Panc1 (cell line): ENCODE measurements at regions not wholly inside any gene's neighbourhood (a gene's known extent, or its start where the extent isn't known, plus 50 kb on each side); places are given as distances from the start of the nearest gene placed in this dataset.

ENCODE experiments used
- ATAC-seq: fragments of 200-7000 bp; cut with Tn5 transposase; 2 replicates; pipeline ENCODE4 v1.9.1; 2020; ENCODE audit warnings: mild to moderate bottlenecking, moderate library complexity
- BruUV-seq: library from RNA; stranded (reverse); fragments of 400-500 nt; replicated peaks from 2 replicates; lab custom pipeline; 2021; lab: Mats Ljungman, UMichigan
- CTCF ChIA-PET: fragments of 300-600 bp; sonication (Branson Sonifier 250); formaldehyde crosslinking; loops from one replicate; lab custom pipeline; 2022; ENCODE audit warnings: antibody characterized with exemption; lab: Charles Lee
- POLR2A ChIA-PET: fragments of 300-600 bp; sonication (Branson Sonifier 250); formaldehyde crosslinking; loops from one replicate; lab custom pipeline; 2022; ENCODE audit warnings: antibody characterized with exemption; lab: Charles Lee
- DNase-seq: peaks from one replicate; pipeline ENCODE4 v3.0.0-alpha.2; 2010; ENCODE audit warnings: low read depth, low spot score
- H3K27ac ChIP-seq: 2 replicates; pipeline ENCODE4 v1.5.1; 2011; ENCODE audit warnings: mild to moderate bottlenecking, low read length, inconsistent platforms
- H3K27me3 ChIP-seq: fragments of 200-500 bp; sonication (Bioruptor generic); 2 replicates; pipeline ENCODE4 v1.6.0; 2014; ENCODE audit warnings: low read length, inconsistent platforms; ENCODE audit not compliant: control insufficient read depth, insufficient read depth
- H3K36me3 ChIP-seq: fragments of 200-500 bp; sonication (Bioruptor generic); 2 replicates; pipeline ENCODE4 v1.5.1; 2014; ENCODE audit warnings: inconsistent platforms, mild to moderate bottlenecking, low read length, moderate library complexity; ENCODE audit not compliant: control insufficient read depth, insufficient read depth
- H3K4me1 ChIP-seq: 2 replicates; pipeline ENCODE4 v1.5.1; 2011; ENCODE audit warnings: inconsistent platforms, mild to moderate bottlenecking, low read length, moderate library complexity; ENCODE audit not compliant: control insufficient read depth, insufficient read depth
- H3K4me3 ChIP-seq, 2 experiments: 2 replicates each; pipeline ENCODE4 v1.5.1; 2011 to 2012; ENCODE audit warnings: low read depth in 2 of 2, low read length in 2 of 2, mild to moderate bottlenecking in 2 of 2, inconsistent platforms in 1 of 2, moderate library complexity in 1 of 2
- H3K9me3 ChIP-seq: fragments of 200-500 bp; sonication (Bioruptor generic); 2 replicates; pipeline ENCODE4 v1.5.1; 2014; ENCODE audit warnings: low read depth, mild to moderate bottlenecking, inconsistent platforms, low read length, moderate library complexity; ENCODE audit not compliant: control insufficient read depth, insufficient read depth
- POLR2AphosphoS5 ChIP-seq: IDR thresholded peaks from 2 replicates; pipeline ENCODE4 v1.6.1; 2012; ENCODE audit warnings: mild to moderate bottlenecking, low read depth, low read length, moderate library complexity
- SIN3A ChIP-seq: IDR thresholded peaks from 2 replicates; pipeline ENCODE4 v1.6.1; 2012; ENCODE audit warnings: low read depth, mild to moderate bottlenecking, low read length, moderate library complexity, borderline replicate concordance; ENCODE audit not compliant: insufficient read depth
- TCF7L2 ChIP-seq: IDR thresholded peaks from 2 replicates; pipeline ENCODE4 v1.6.1; 2011; ENCODE audit warnings: mild to moderate bottlenecking, low read depth, low read length, inconsistent platforms
- in situ Hi-C: cut with HindIII; loops from 2 replicates; pipeline ENCODE4 v1.10.0; 2016; ENCODE audit warnings: low sequenced_read_pairs, low pct_unique_long_range_greater_than_20kb
- intact Hi-C: fragments of 100-400 bp; cut with micrococcal nuclease; formaldehyde crosslinking; loops from one replicate; pipeline ENCODE4 v1.10.0; 2022; ENCODE audit not compliant: unreplicated experiment
- TF ChIP-seq, protein P1 (sequence below): fragments of 450-650 bp; IDR thresholded peaks from 2 replicates; pipeline ENCODE4 v1.5.1; 2017; ENCODE audit warnings: mild to moderate bottlenecking
- TF ChIP-seq, protein P2 (sequence below), 2 experiments: IDR thresholded peaks; 2 replicates each; pipeline ENCODE4 v1.6.1; 2011 to 2012; ENCODE audit warnings: low read depth in 2 of 2, control low read depth in 1 of 2, low read length in 1 of 2, mild to moderate bottlenecking in 1 of 2, moderate library complexity in 1 of 2; ENCODE audit not compliant: insufficient read depth in 1 of 2

DNA sequence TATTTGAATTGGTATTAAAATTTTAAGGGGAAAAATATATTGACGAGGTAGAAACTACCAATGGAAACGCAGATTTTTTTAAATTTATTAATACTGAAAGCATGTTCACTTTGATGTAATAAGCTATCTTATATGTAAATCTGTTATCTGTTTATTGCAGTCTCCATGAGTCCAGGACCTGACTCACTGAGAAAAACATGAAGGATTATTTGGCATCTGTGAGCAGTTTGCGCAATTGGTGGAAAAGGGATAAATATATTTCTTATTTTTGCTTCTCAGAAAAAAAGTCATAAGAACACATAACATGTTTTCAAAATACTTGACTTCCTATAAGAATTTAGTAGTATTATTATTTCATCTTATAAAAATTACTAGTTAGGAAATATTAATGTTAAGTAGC is 561.4 kb downstream of the ADCYAP1 start:
- BruUV-seq: no TSS peak
- no peaks in the 10 kb centered on the region for H3K27me3 ChIP-seq
- no peak overlapping the region for H3K27ac ChIP-seq
- no peaks in the 10 kb centered on the region for H3K36me3 ChIP-seq
- no peaks in the 10 kb centered on the region for H3K4me1 ChIP-seq
- no peaks in the 10 kb centered on the region for H3K9me3 ChIP-seq
- CTCF ChIA-PET: no interaction called here
- TF ChIP-seq, protein P1, sequence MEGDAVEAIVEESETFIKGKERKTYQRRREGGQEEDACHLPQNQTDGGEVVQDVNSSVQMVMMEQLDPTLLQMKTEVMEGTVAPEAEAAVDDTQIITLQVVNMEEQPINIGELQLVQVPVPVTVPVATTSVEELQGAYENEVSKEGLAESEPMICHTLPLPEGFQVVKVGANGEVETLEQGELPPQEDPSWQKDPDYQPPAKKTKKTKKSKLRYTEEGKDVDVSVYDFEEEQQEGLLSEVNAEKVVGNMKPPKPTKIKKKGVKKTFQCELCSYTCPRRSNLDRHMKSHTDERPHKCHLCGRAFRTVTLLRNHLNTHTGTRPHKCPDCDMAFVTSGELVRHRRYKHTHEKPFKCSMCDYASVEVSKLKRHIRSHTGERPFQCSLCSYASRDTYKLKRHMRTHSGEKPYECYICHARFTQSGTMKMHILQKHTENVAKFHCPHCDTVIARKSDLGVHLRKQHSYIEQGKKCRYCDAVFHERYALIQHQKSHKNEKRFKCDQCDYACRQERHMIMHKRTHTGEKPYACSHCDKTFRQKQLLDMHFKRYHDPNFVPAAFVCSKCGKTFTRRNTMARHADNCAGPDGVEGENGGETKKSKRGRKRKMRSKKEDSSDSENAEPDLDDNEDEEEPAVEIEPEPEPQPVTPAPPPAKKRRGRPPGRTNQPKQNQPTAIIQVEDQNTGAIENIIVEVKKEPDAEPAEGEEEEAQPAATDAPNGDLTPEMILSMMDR: no peak
- TF ChIP-seq, protein P2, sequence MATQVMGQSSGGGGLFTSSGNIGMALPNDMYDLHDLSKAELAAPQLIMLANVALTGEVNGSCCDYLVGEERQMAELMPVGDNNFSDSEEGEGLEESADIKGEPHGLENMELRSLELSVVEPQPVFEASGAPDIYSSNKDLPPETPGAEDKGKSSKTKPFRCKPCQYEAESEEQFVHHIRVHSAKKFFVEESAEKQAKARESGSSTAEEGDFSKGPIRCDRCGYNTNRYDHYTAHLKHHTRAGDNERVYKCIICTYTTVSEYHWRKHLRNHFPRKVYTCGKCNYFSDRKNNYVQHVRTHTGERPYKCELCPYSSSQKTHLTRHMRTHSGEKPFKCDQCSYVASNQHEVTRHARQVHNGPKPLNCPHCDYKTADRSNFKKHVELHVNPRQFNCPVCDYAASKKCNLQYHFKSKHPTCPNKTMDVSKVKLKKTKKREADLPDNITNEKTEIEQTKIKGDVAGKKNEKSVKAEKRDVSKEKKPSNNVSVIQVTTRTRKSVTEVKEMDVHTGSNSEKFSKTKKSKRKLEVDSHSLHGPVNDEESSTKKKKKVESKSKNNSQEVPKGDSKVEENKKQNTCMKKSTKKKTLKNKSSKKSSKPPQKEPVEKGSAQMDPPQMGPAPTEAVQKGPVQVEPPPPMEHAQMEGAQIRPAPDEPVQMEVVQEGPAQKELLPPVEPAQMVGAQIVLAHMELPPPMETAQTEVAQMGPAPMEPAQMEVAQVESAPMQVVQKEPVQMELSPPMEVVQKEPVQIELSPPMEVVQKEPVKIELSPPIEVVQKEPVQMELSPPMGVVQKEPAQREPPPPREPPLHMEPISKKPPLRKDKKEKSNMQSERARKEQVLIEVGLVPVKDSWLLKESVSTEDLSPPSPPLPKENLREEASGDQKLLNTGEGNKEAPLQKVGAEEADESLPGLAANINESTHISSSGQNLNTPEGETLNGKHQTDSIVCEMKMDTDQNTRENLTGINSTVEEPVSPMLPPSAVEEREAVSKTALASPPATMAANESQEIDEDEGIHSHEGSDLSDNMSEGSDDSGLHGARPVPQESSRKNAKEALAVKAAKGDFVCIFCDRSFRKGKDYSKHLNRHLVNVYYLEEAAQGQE (IDR thresholded peaks at IDR 0.05; ENCODE audit: insufficient read depth in 1 of 2, low read depth in 2 of 2, low read length in 1 of 2): no peak
- TF ChIP-seq SIN3A (no peak), TCF7L2 (no peak), POLR2AphosphoS5 (no peak)
- intact Hi-C loops (no loop called here), in situ Hi-C loops (no loop called here)
- H3K4me3 ChIP-seq: no peak overlapping the region
- ATAC-seq (no peak), DNase-seq (no peak)
- POLR2A ChIA-PET: no interaction called here

DNA sequence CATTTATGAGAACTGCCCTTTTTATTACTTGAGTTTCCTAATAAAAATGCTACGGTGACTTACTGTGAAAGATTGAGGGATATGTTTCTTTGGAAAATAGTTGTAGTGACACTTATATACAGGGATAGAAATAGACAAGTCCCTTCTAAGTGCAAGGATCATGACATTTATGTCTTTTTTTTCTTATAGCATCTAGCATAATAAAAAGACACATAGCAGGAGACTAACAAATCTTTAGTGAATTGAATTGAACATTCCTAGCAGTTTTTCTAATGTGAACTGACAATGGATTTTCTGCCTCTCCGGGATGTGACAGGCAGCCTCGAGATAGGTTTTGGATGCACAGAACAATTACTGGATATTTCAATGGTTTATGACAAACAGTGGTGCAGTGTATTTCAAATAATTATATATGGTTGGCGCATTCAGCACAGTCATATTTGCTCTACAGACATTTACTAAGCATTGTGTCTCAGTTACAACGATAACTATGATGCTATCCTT is 562.8 kb downstream of the ADCYAP1 start:
- intact Hi-C loops: no loop called here
- Histone ChIP-seq H3K9me3 (no peaks in the 10 kb centered on the region), H3K4me3 (no peak overlapping the region), H3K36me3 (no peaks in the 10 kb centered on the region), H3K4me1 (no peaks in the 10 kb centered on the region), H3K27ac (no peak overlapping the region), H3K27me3 (no peaks in the 10 kb centered on the region)
- CTCF ChIA-PET: no interaction called here
- no TSS peak for BruUV-seq
- TF ChIP-seq POLR2AphosphoS5: no peak
- TF ChIP-seq, protein P2 (IDR thresholded peaks at IDR 0.05; ENCODE audit: insufficient read depth in 1 of 2, low read depth in 2 of 2, low read length in 1 of 2): no peak
- TF ChIP-seq TCF7L2: no peak
- no peak for TF ChIP-seq SIN3A
- TF ChIP-seq, protein P1: no peak
- no peak for DNase-seq
- POLR2A ChIA-PET: no interaction called here
- no peak for ATAC-seq
- in situ Hi-C loops: no loop called here
